GM12878 (cell line): ENCODE measurements at regions not wholly inside any gene's neighbourhood (a gene's known extent, or its start where the extent isn't known, plus 50 kb on each side); places are given as distances from the start of the nearest gene placed in this dataset.

Experiments
- ATAC-seq: fragments of 200-7000 bp; cut with Tn5 transposase; 3 replicates; pipeline ENCODE4 v1.9.1; 2020; ENCODE audit warnings: mild to moderate bottlenecking, moderate library complexity
- BruUV-seq: library from RNA; stranded (reverse); fragments of 400-500 nt; replicated peaks from 2 replicates; lab custom pipeline; 2021; lab: Mats Ljungman, UMichigan
- CTCF ChIA-PET: fragments of 300-600 bp; sonication (Branson Sonifier 250); formaldehyde crosslinking; extraction: SDS; loops from one replicate; lab custom pipeline; 2021; ENCODE audit warnings: inconsistent platforms; lab: Yijun Ruan, JAX
- POLR2A ChIA-PET: fragments of 350-600 bp; formaldehyde crosslinking; extraction: SDS; loops from one replicate; lab custom pipeline; 2021; ENCODE audit warnings: inconsistent platforms; lab: Charles Lee
- RAD21 ChIA-PET: fragments of 300-600 bp; sonication (Branson Sonifier 250); formaldehyde crosslinking; loops from one replicate; lab custom pipeline; 2023; ENCODE audit warnings: antibody characterized with exemption; ENCODE audit not compliant: unreplicated experiment; lab: Charles Lee
- SMC1A ChIA-PET: fragments of 300-600 bp; sonication (Branson Sonifier 250); formaldehyde crosslinking; loops from one replicate; lab custom pipeline; 2023; ENCODE audit not compliant: unreplicated experiment, uncharacterized antibody; lab: Charles Lee
- DNase-seq: peaks from one replicate; pipeline ENCODE4 v3.0.0-alpha.2; 2011; ENCODE audit warnings: low read depth, low spot score
- FAIRE-seq: peaks from 3 replicates; lab custom pipeline; 2011; peaks lifted over from hg19 to GRCh38; lab: Jason Lieb, UNC
- H2AFZ ChIP-seq: 2 replicates; pipeline ENCODE4 v1.6.0; 2011; ENCODE audit warnings: low read depth, low read length, control low read depth; ENCODE audit not compliant: control insufficient read depth
- H3K27ac ChIP-seq: 2 replicates; pipeline ENCODE4 v1.5.1; 2011; ENCODE audit warnings: control low read depth; ENCODE audit not compliant: control insufficient read depth, insufficient read depth
- H3K27me3 ChIP-seq, 2 experiments: replicated peaks in 1 of 2; 2 replicates each; pipeline versions ENCODE4 v1.6.0 to v1.6.1; 2011; ENCODE audit warnings: low read length in 1 of 2; ENCODE audit not compliant: control insufficient read depth in 2 of 2, insufficient read depth in 2 of 2
- H3K36me3 ChIP-seq, 2 experiments: 2 replicates each; pipeline ENCODE4 v1.5.1; 2011; ENCODE audit warnings: low read length in 1 of 2; ENCODE audit not compliant: control insufficient read depth in 2 of 2, insufficient read depth in 2 of 2
- H3K4me1 ChIP-seq: 2 replicates; pipeline ENCODE4 v1.6.1; 2011; ENCODE audit warnings: mild to moderate bottlenecking, low read length, moderate library complexity, mixed read lengths; ENCODE audit not compliant: control insufficient read depth, insufficient read depth
- H3K4me2 ChIP-seq: 2 replicates; pipeline ENCODE4 v1.6.0; 2011; ENCODE audit warnings: control low read depth; ENCODE audit not compliant: control insufficient read depth, insufficient read depth
- H3K4me3 ChIP-seq: fragments of 200-600 bp; sonication (generic); 2 replicates; pipeline ENCODE4 v1.5.1; 2016
- H3K79me2 ChIP-seq: 2 replicates; pipeline ENCODE4 v1.6.0; 2011; ENCODE audit warnings: low read length; ENCODE audit not compliant: control insufficient read depth, insufficient read depth
- H3K9ac ChIP-seq: 2 replicates; pipeline ENCODE4 v1.8.0; 2011; ENCODE audit warnings: low read length, control low read depth, mixed read lengths; ENCODE audit not compliant: control insufficient read depth, insufficient read depth
- H3K9me3 ChIP-seq: replicated peaks from 3 replicates; pipeline ENCODE4 v1.5.1; 2011; ENCODE audit warnings: mild to moderate bottlenecking, low read length; ENCODE audit not compliant: control insufficient read depth, insufficient read depth
- H4K20me1 ChIP-seq: 2 replicates; pipeline ENCODE4 v1.6.0; 2011; ENCODE audit not compliant: control insufficient read depth, insufficient read depth
- CHD2 ChIP-seq: IDR thresholded peaks from 2 replicates; pipeline ENCODE4 v1.6.1; 2011; ENCODE audit warnings: low read depth, low read length, improper control_type of control experiment, borderline replicate concordance
- EZH2 ChIP-seq: IDR thresholded peaks from 2 replicates; pipeline ENCODE4 v1.6.1; 2012; ENCODE audit warnings: low read depth, mild to moderate bottlenecking, control low read depth, inconsistent platforms, low read length, borderline replicate concordance; ENCODE audit not compliant: control insufficient read depth
- MTA2 ChIP-seq: fragments of 450-650 bp; IDR thresholded peaks from 2 replicates; pipeline ENCODE4 v1.6.1; 2016; ENCODE audit warnings: low read depth, mild to moderate bottlenecking, moderate library complexity
- MTA3 ChIP-seq: IDR thresholded peaks from 2 replicates; pipeline ENCODE4 v1.6.1; 2012; ENCODE audit warnings: low read length, inconsistent platforms, borderline replicate concordance
- MYB ChIP-seq: fragments of 150-350 bp; IDR thresholded peaks from 2 replicates; pipeline ENCODE4 v1.6.1; 2014; ENCODE audit warnings: mild to moderate bottlenecking, low read depth, low read length, borderline replicate concordance
- POLR2AphosphoS2 ChIP-seq: IDR thresholded peaks from 2 replicates; pipeline ENCODE4 v1.6.1; 2011; ENCODE audit warnings: low read depth, mild to moderate bottlenecking, low read length, improper control_type of control experiment, moderate library complexity
- POLR2AphosphoS5 ChIP-seq: IDR thresholded peaks from 2 replicates; pipeline ENCODE4 v1.6.1; 2011; ENCODE audit warnings: mild to moderate bottlenecking, low read length, inconsistent platforms
- ZBTB4 ChIP-seq: fragments of 450-650 bp; formaldehyde crosslinking; IDR thresholded peaks from 2 replicates; pipeline ENCODE4 v1.4.0; 2022; ENCODE audit warnings: mild to moderate bottlenecking, moderate library complexity
- WGBS: methylation state at CpG from one replicate; pipeline ENCODE4 v1.1.6; 2016; ENCODE audit warnings: low lambda C conversion rate; ENCODE audit not compliant: insufficient replicate concordance, insufficient coverage; ENCODE audit errors: missing lambda C conversion rate; 5-methylcytosine and 5-hydroxymethylcytosine counted together
- in situ Hi-C: fragments of 300-500 bp; cut with MboI; formaldehyde crosslinking; loops from 9 replicates; pipeline ENCODE4 v1.14.3; 2018; ENCODE audit warnings: mixed read lengths
- intact Hi-C: fragments of 100-400 bp; cut with micrococcal nuclease; formaldehyde crosslinking; loops from one replicate; pipeline ENCODE4 v1.14.2; 2022; ENCODE audit not compliant: unreplicated experiment
- TF ChIP-seq, protein P1 (sequence below): IDR thresholded peaks from 2 replicates; pipeline ENCODE4 v1.6.1; 2012; ENCODE audit warnings: mild to moderate bottlenecking, low read depth, low read length

DNA sequence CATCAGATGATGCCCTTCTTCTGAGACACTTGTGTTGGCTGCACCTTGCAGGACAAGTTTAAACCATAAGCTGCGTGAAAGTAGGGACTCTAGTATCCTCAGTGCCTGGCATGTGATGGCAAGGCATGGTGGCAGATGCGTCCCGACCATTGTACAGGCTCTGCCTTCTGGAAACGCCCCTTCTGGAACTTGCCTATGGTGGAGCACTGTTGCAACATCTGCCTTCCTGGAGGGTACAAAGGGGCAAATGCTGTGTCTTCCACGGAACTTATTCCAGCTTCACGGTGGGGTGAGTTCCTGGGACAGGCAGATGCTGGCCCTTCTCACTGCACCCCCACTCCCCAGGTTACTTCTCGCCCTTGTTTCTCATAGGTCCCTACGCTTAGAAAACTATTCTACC lies 232.8 kb downstream of the THBS2 start:
- Histone ChIP-seq H3K4me1 (no peaks in the 10 kb centered on the region), H3K79me2 (no peaks in the 10 kb centered on the region), H4K20me1 (no peaks in the 10 kb centered on the region), H3K4me3 (no peak overlapping the region), H3K9ac (no peak overlapping the region), H3K27me3 (no peaks in the 10 kb centered on the region), H3K9me3 (no peaks in the 10 kb centered on the region; the same call in 2 of the 3 replicates), H3K36me3 (no peaks in the 10 kb centered on the region), H3K4me2 (no peak overlapping the region), H2AFZ (no peak overlapping the region), H3K27ac (no peak overlapping the region)
- TF ChIP-seq EZH2, result no peak
- SMC1A ChIA-PET, result no interaction called here
- no TSS peak for BruUV-seq
- ATAC-seq (no peak), FAIRE-seq (no peak), DNase-seq (no peak)
- intact Hi-C loops, result no loop called here
- RAD21 ChIA-PET, result no interaction called here
- POLR2A ChIA-PET, result no interaction called here
- WGBS, result 31% methylated on average over 8 of the region's 8 CpGs
- CTCF ChIA-PET, result no interaction called here
- in situ Hi-C loops, result no loop called here

- no peaks in the 10 kb centered on the region; the same call in 2 of the 3 replicates for H3K9me3 ChIP-seq
- 2% methylated on average over 9 of the region's 9 CpGs for WGBS
- BruUV-seq, result no TSS peak
- H4K20me1 ChIP-seq, result no peaks in the 10 kb centered on the region
- H3K4me3 ChIP-seq, result no peak overlapping the region
- H3K27ac ChIP-seq, result no peak overlapping the region
- H2AFZ ChIP-seq, result no peak overlapping the region
- ATAC-seq (no peak), DNase-seq (no peak), FAIRE-seq (no peak)
- RAD21 ChIA-PET, result no interaction called here
- POLR2A ChIA-PET, result no interaction called here
- SMC1A ChIA-PET, result no interaction called here
- H3K4me1 ChIP-seq, result no peaks in the 10 kb centered on the region
- no peaks in the 10 kb centered on the region for H3K27me3 ChIP-seq
- H3K36me3 ChIP-seq, result no peaks in the 10 kb centered on the region
- CTCF ChIA-PET, result no interaction called here
- in situ Hi-C loops (no loop called here), intact Hi-C loops (no loop called here)
- no peaks in the 10 kb centered on the region for H3K79me2 ChIP-seq
- no peak overlapping the region for H3K4me2 ChIP-seq
- H3K9ac ChIP-seq, result no peak overlapping the region
- TF ChIP-seq, protein P1, sequence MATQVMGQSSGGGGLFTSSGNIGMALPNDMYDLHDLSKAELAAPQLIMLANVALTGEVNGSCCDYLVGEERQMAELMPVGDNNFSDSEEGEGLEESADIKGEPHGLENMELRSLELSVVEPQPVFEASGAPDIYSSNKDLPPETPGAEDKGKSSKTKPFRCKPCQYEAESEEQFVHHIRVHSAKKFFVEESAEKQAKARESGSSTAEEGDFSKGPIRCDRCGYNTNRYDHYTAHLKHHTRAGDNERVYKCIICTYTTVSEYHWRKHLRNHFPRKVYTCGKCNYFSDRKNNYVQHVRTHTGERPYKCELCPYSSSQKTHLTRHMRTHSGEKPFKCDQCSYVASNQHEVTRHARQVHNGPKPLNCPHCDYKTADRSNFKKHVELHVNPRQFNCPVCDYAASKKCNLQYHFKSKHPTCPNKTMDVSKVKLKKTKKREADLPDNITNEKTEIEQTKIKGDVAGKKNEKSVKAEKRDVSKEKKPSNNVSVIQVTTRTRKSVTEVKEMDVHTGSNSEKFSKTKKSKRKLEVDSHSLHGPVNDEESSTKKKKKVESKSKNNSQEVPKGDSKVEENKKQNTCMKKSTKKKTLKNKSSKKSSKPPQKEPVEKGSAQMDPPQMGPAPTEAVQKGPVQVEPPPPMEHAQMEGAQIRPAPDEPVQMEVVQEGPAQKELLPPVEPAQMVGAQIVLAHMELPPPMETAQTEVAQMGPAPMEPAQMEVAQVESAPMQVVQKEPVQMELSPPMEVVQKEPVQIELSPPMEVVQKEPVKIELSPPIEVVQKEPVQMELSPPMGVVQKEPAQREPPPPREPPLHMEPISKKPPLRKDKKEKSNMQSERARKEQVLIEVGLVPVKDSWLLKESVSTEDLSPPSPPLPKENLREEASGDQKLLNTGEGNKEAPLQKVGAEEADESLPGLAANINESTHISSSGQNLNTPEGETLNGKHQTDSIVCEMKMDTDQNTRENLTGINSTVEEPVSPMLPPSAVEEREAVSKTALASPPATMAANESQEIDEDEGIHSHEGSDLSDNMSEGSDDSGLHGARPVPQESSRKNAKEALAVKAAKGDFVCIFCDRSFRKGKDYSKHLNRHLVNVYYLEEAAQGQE, result no peak
- TF ChIP-seq MTA2, result no peak
- TF ChIP-seq MYB, result no peak
- no peak for TF ChIP-seq ZBTB4 (CRISPR knock-in tag)
- TF ChIP-seq CHD2, result no peak
- TF ChIP-seq POLR2AphosphoS2, result no peak
- TF ChIP-seq POLR2AphosphoS5, result no peak
- no peak for TF ChIP-seq MTA3
Observed at GRCh38 chr6:169019727-169020491, 233.7 kb downstream of the THBS2 start.
